ENCODE measurements at regions not wholly inside any gene's neighbourhood (a gene's known extent, or its start where the extent isn't known, plus 50 kb on each side); places are given as distances from the start of the nearest gene placed in this dataset.
A peak's percentile ranks its signal among the peaks of the same experiment; 100 is the strongest.
"Not testable (repeated sequence)": the region's sequence is repeated elsewhere in the genome, so short reads cannot be mapped to it uniquely, and the experiment has no call there.

DNA sequence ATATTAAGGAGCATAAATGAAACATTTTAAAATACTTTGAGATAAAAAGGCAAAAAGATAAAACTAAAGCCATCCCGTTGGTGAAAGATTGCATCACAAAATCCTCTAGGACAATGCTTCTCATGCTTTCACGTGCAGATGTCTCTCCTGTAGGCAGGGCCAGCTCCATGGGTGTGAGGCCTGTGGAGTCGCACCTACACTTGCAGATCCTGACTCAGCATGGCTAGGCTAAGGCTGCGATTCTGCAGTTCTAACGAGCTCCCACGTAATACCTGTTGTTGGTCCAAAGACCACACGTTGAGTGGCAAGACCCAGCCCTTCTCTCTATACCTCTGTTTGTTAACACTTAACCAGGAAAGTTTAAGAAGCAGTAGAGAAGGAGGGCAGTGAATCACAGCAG lies 62.1 kb upstream of the CAPRIN1 start:
- no peaks in the 10 kb centered on the region for H3K36me3 ChIP-seq
- TF ChIP-seq, protein P1, sequence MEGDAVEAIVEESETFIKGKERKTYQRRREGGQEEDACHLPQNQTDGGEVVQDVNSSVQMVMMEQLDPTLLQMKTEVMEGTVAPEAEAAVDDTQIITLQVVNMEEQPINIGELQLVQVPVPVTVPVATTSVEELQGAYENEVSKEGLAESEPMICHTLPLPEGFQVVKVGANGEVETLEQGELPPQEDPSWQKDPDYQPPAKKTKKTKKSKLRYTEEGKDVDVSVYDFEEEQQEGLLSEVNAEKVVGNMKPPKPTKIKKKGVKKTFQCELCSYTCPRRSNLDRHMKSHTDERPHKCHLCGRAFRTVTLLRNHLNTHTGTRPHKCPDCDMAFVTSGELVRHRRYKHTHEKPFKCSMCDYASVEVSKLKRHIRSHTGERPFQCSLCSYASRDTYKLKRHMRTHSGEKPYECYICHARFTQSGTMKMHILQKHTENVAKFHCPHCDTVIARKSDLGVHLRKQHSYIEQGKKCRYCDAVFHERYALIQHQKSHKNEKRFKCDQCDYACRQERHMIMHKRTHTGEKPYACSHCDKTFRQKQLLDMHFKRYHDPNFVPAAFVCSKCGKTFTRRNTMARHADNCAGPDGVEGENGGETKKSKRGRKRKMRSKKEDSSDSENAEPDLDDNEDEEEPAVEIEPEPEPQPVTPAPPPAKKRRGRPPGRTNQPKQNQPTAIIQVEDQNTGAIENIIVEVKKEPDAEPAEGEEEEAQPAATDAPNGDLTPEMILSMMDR (IDR thresholded peaks at IDR 0.05; ENCODE audit: borderline replicate concordance): no peak
- H3K9me3 ChIP-seq (replicated peaks): no peaks in the 10 kb centered on the region
- no peak overlapping the region for H3K4me3 ChIP-seq
- intact Hi-C loops (cut with micrococcal nuclease): no loop called here
- no peak overlapping the region for H3K27ac ChIP-seq (replicated peaks)
- DNase-seq: no peak
- H3K4me1 ChIP-seq: no peaks in the 10 kb centered on the region
- H3K27me3 ChIP-seq (ENCODE audit: low read depth): peaks cover 4% of the 10 kb centered on the region

DNA sequence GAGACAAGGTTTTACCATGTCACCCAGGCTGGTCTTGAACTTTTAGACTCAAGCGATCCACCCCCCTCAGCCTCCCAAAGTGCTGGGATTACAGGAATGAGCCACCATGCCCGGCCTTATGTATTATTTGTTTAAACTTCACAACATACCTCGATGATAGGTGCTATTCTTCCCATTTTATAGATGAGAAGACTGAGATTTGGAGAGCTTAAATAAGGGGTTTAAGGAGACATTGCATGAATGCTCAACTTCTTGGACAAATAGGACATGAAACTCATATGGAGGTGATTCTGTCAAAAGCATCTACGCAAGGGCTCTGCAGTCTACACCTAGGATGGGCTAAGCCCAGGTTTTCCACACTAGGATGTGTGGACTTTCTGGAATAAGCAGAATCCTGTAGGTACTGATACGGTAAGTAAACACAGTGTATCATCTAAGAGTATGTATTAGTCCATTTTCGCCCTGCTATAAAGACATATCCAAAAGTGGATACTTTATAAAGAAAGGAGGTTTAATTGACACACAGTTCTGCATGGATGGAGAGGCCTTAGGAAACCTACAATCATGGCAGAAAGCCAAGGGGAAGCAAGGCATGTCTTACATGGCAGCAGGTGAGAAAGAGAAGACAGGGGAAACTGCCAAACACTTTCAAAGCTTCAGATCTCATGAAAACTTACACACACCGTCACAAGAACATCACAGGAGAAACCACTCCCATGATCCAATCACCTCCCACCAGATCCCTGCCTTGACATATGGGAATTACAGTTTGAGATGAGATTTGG lies 62.8 kb upstream of the CAPRIN1 start:
- TF ChIP-seq, protein P1 (IDR thresholded peaks at IDR 0.05; ENCODE audit: borderline replicate concordance): no peak
- no peaks in the 10 kb centered on the region for H3K36me3 ChIP-seq
- no peak overlapping the region for H3K4me3 ChIP-seq
- no peak for DNase-seq
- H3K9me3 ChIP-seq (replicated peaks): no peaks in the 10 kb centered on the region
- H3K27me3 ChIP-seq (ENCODE audit: low read depth): peaks cover 4% of the 10 kb centered on the region
- intact Hi-C loops (cut with micrococcal nuclease): no loop called here
- no peak overlapping the region for H3K27ac ChIP-seq (replicated peaks)
- no peaks in the 10 kb centered on the region for H3K4me1 ChIP-seq

DNA sequence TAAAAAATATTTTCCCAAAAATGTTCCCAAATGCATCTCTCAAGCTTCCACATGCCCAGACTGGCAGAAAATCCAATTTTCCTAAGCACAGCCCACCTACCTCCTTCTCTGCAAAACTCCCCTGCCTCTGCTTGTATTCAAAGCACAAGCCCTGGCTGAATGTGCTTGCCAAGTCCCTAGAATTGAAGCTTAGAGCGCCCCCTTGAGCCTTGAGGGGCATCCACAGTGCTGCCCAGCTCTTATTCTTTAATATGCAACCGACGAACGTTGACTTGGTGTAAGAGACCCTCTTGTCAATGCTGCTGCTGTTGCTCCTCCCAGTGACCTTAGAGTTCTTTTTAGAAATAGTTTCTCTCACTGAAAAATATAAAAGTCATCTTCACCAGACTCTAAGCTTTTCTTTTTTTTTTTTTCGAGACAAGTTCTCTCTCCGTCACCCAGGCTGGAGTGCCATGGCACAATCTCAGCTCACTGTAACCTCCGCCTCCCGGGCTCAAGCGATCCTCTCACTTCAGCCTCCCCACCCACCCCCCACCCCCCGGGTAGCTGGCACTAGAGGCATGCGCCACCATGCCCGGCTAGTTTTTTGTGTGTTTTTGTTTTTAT lies 63.5 kb upstream of the CAPRIN1 start:
- H3K4me3 ChIP-seq: no peak overlapping the region
- no peak overlapping the region for H3K27ac ChIP-seq (replicated peaks)
- H3K9me3 ChIP-seq (replicated peaks): no peaks in the 10 kb centered on the region
- intact Hi-C loops (cut with micrococcal nuclease): no loop called here
- no peaks in the 10 kb centered on the region for H3K4me1 ChIP-seq
- H3K27me3 ChIP-seq (ENCODE audit: low read depth): peaks cover 4% of the 10 kb centered on the region
- no peaks in the 10 kb centered on the region for H3K36me3 ChIP-seq
- TF ChIP-seq, protein P1 (IDR thresholded peaks at IDR 0.05; ENCODE audit: borderline replicate concordance): peak; percentile 94
- DNase-seq: peak; percentile 46

DNA sequence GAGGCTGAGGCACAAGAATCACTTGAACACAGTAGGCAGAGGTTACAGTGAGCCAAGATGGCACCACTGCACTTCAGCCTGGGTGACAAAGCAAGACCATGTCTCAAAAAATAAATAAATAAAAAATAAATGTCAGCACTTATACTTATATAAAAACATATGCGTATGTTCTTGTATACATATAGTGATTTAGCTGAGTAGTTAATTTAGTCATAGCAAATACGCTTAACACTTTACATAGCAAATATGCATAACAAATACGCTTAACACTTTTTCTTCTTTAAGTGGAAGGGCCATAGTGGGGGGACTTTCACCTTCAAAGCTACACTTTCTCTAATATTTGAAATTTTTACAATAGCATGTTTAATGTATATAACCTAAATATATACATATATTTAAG lies 64.0 kb upstream of the CAPRIN1 start:
- intact Hi-C loops (cut with micrococcal nuclease): no loop called here
- Histone ChIP-seq H3K36me3 (no peaks in the 10 kb centered on the region), H3K27me3 (ENCODE audit: low read depth) (peaks cover 4% of the 10 kb centered on the region), H3K27ac (replicated peaks) (no peak overlapping the region), H3K4me3 (no peak overlapping the region), H3K4me1 (no peaks in the 10 kb centered on the region), H3K9me3 (replicated peaks) (no peaks in the 10 kb centered on the region)
- DNase-seq: no peak
- TF ChIP-seq, protein P1 (IDR thresholded peaks at IDR 0.05; ENCODE audit: borderline replicate concordance): no peak

DNA sequence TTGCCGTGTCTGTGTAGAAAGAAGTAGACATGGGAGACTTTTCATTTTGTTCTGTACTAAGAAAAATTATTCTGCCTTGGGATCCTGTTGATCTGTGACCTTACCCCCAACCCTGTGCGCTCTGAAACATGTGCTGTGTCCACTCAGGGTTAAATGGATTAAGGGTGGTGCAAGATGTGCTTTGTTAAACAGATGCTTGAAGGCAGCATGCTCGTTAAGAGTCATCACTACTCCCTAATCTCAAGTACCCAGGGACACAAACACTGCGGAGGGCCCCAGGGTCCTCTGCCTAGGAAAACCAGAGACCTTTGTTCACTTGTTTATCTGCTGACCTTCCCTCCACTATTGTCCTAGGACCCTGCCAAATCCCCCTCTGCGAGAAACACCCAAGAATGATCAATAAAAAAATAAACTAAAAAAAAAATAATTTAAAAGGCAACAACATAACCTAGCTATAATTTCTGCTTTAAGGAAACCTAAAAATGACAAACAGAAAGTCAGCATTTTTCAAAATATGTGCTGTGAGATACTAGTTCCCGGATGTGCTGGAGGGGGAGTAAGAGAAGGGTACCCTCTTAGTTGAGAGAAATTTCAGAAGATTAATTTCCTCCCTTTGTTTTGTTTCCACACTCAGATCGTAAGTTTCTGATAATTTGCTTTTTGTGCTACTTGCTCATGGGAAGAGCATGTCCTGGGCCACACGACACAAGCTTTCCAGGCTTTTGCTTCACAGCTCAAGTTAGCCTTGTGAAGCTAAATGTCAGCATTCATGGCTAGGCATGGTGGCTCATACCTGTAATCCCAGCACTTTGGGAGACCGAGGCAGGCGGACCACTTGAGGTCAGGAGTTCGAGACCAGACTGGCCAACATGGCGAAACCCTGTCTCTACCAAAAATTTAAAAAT lies 64.7 kb upstream of the CAPRIN1 start:
- intact Hi-C loops (cut with micrococcal nuclease); H3K9me3 ChIP-seq (replicated peaks); H3K27ac ChIP-seq (replicated peaks); H3K4me1 ChIP-seq; H3K4me3 ChIP-seq; DNase-seq; H3K36me3 ChIP-seq; H3K27me3 ChIP-seq (ENCODE audit: low read depth): not testable (repeated sequence)

Data from left ventricle myocardium inferior (tissue), 1 donor.